Motor neuron (in vitro differentiated cells): ENCODE measurements at regions not wholly inside any gene's neighbourhood (a gene's known extent, or its start where the extent isn't known, plus 50 kb on each side); places are given as distances from the start of the nearest gene placed in this dataset.
"Not testable (repeated sequence)": the region's sequence is repeated elsewhere in the genome, so short reads cannot be mapped to it uniquely, and the experiment has no call there.

ENCODE experiments used
- ATAC-seq, 8 experiments: fragments of 200-7000 bp; cut with Tn5 transposase; replicated peaks in 6 of 8; 2 replicates each; pipeline ENCODE4 v1.8.0; 2021; ENCODE audit warnings: mild to moderate bottlenecking in 8 of 8, moderate library complexity in 8 of 8
- H3K27ac ChIP-seq, 2 donors: fragments of 250-450 bp; sonication (Bioruptor Pico); 2 replicates each; pipeline ENCODE4 v1.9.0; 2021; ENCODE audit warnings: antibody characterized with exemption in 2 of 2, mild to moderate bottlenecking in 2 of 2, moderate library complexity in 1 of 2
- H3K4me1 ChIP-seq, 2 donors: fragments of 250-450 bp; sonication (Bioruptor Pico); replicated peaks in 1 of 2; 2 replicates each; pipeline ENCODE4 v1.6.1; 2021; ENCODE audit warnings: antibody characterized with exemption in 2 of 2, mild to moderate bottlenecking in 2 of 2, moderate library complexity in 1 of 2
- H3K4me3 ChIP-seq, 5 donors: fragments of 250-450 bp; sonication (Bioruptor Pico); 2 replicates each; pipeline ENCODE4 v1.9.0; 2021; ENCODE audit warnings: antibody characterized with exemption in 5 of 5, mild to moderate bottlenecking in 5 of 5, moderate library complexity in 4 of 5
- WGBS, 10 experiments: fragments of 450-650 bp; shearing (Covaris generic); methylation state at CpG; one replicate each; pipeline ENCODE4 v1.0.0; 2022; 5-methylcytosine and 5-hydroxymethylcytosine counted together
- in situ Hi-C, 9 experiments: fragments of 400-800 bp; cut with MboI; loops; one replicate each; pipeline ENCODE4 v1.15.0; 2021; ENCODE audit warnings: low sequenced_read_pairs in 9 of 9, low pct_unique_long_range_greater_than_20kb in 2 of 9; ENCODE audit not compliant: unreplicated experiment in 9 of 9

- H3K4me3 ChIP-seq, in situ Hi-C loops, H3K4me1 ChIP-seq, H3K27ac ChIP-seq, ATAC-seq: not testable (repeated sequence)
- 100% methylated on average over 2 of the region's 8 CpGs; no CpG with 5 or more reads in 9 of the 10 experiments for WGBS, 10 experiments
Observed at GRCh38 chr5:21494033-21494432, 1359.1 kb downstream of the CDH12 start.

- H3K4me1 ChIP-seq, H3K4me3 ChIP-seq, in situ Hi-C loops, H3K27ac ChIP-seq, ATAC-seq: not testable (repeated sequence)
- 95 to 100% (median 100%) methylated on average over 2 to 4 of the region's 6 CpGs; no CpG with 5 or more reads in 7 of the 10 experiments for WGBS, 10 experiments
Observed at GRCh38 chr5:21491182-21491581, 1362.0 kb downstream of the CDH12 start.

GRCh38 chr5:21488828-21489227 is 1364.3 kb downstream of the CDH12 start:
- WGBS, 10 experiments, result 80 to 100% (median 100%) methylated on average over 2 to 4 of the region's 6 CpGs; no CpG with 5 or more reads in 7 of the 10 experiments
- H3K27ac ChIP-seq, ATAC-seq, in situ Hi-C loops, H3K4me1 ChIP-seq, H3K4me3 ChIP-seq: not testable (repeated sequence)

GRCh38 chr5:21485458-21486000 is 1367.6 kb downstream of the CDH12 start:
- H3K4me3 ChIP-seq, H3K27ac ChIP-seq, H3K4me1 ChIP-seq, in situ Hi-C loops, ATAC-seq: not testable (repeated sequence)
- 86 to 100% (median 98%) methylated on average over 1 to 3 of the region's 7 CpGs; no CpG with 5 or more reads in 7 of the 10 experiments for WGBS, 10 experiments

- H3K4me1 ChIP-seq, in situ Hi-C loops, H3K4me3 ChIP-seq, ATAC-seq, H3K27ac ChIP-seq: not testable (repeated sequence)
- WGBS, 10 experiments, result no CpG with 5 or more reads among the region's 19 CpGs
Observed at GRCh38 chr5:21484498-21484889, 1368.7 kb downstream of the CDH12 start.

GRCh38 chr5:21483790-21484497 is 1369.2 kb downstream of the CDH12 start:
- H3K27ac ChIP-seq, in situ Hi-C loops, H3K4me1 ChIP-seq, H3K4me3 ChIP-seq, ATAC-seq: not testable (repeated sequence)
- WGBS, 10 experiments, result 89 to 99% (median 96%) methylated on average over 3 to 15 of the region's 19 CpGs; no CpG with 5 or more reads in 2 of the 10 experiments

GRCh38 chr5:21482983-21483650 is 1370.0 kb downstream of the CDH12 start:
- ATAC-seq, H3K27ac ChIP-seq, H3K4me3 ChIP-seq, H3K4me1 ChIP-seq, in situ Hi-C loops: not testable (repeated sequence)
- WGBS, 10 experiments, result 84 to 94% (median 93%) methylated on average over 3 to 12 of the region's 22 CpGs; no CpG with 5 or more reads in 6 of the 10 experiments

- H3K4me3 ChIP-seq, ATAC-seq, in situ Hi-C loops, H3K27ac ChIP-seq, H3K4me1 ChIP-seq: not testable (repeated sequence)
- 70 to 91% (median 85%) methylated on average over 2 to 10 of the region's 13 CpGs; no CpG with 5 or more reads in 2 of the 10 experiments for WGBS, 10 experiments
Observed at GRCh38 chr5:21482522-21482921, 1370.6 kb downstream of the CDH12 start.

- ATAC-seq, H3K27ac ChIP-seq, H3K4me3 ChIP-seq, in situ Hi-C loops, H3K4me1 ChIP-seq: not testable (repeated sequence)
- 84 to 100% (median 92%) methylated on average over 2 to 23 of the region's 24 CpGs; no CpG with 5 or more reads in 1 of the 10 experiments for WGBS, 10 experiments
Observed at GRCh38 chr5:21481320-21482270, 1371.5 kb downstream of the CDH12 start.

- H3K4me1 ChIP-seq, ATAC-seq, H3K27ac ChIP-seq, in situ Hi-C loops, H3K4me3 ChIP-seq: not testable (repeated sequence)
- 60 to 95% (median 83%) methylated on average over 1 to 3 of the region's 4 CpGs; no CpG with 5 or more reads in 7 of the 10 experiments for WGBS, 10 experiments
Observed at GRCh38 chr5:21480054-21480453, 1373.1 kb downstream of the CDH12 start.

GRCh38 chr5:21473981-21474380 is 1379.2 kb downstream of the CDH12 start:
- ATAC-seq, H3K4me3 ChIP-seq, H3K4me1 ChIP-seq, H3K27ac ChIP-seq, in situ Hi-C loops: not testable (repeated sequence)
- WGBS, 10 experiments, result no CpG with 5 or more reads among the region's 6 CpGs

- WGBS, 10 experiments, result 83 to 100% (median 100%) methylated on average over 1 of the region's 13 CpGs; no CpG with 5 or more reads in 7 of the 10 experiments
- in situ Hi-C loops, ATAC-seq: not testable (repeated sequence)
Observed at GRCh38 chr5:21473436-21473835, 1379.7 kb downstream of the CDH12 start.

More at GRCh38 chr5:21473436-21473835, 1379.7 kb downstream of the CDH12 start:
- not testable (repeated sequence) for H3K4me1 ChIP-seq, H3K4me3 ChIP-seq, H3K27ac ChIP-seq
